ENCODE measurements at regions not wholly inside any gene's neighbourhood (a gene's known extent, or its start where the extent isn't known, plus 50 kb on each side); places are given as distances from the start of the nearest gene placed in this dataset.

GRCh38 chr3:25119682-25120081 lies 308.4 kb upstream of the RARB start:
- no peak for DNase-seq

- no peak for DNase-seq
Observed at GRCh38 chr3:25120665-25121064, 307.4 kb upstream of the RARB start.

- no peak for DNase-seq
Observed at GRCh38 chr3:25125201-25125600, 302.9 kb upstream of the RARB start.

GRCh38 chr3:25128735-25129134 lies 299.3 kb upstream of the RARB start:
- no peak for DNase-seq

GRCh38 chr3:25130724-25131520 lies 297.1 kb upstream of the RARB start:
- DNase-seq: no peak

- DNase-seq: no peak
Observed at GRCh38 chr3:25133588-25133987, 294.5 kb upstream of the RARB start.

GRCh38 chr3:25137606-25138005 lies 290.5 kb upstream of the RARB start:
- no peak for DNase-seq

- no peak for DNase-seq
Observed at GRCh38 chr3:25139267-25139666, 288.8 kb upstream of the RARB start.

- no peak for DNase-seq
Observed at GRCh38 chr3:25142609-25143355, 285.3 kb upstream of the RARB start.

- no peak for DNase-seq
Observed at GRCh38 chr3:25143356-25144025, 284.6 kb upstream of the RARB start.

GRCh38 chr3:25144430-25144829 lies 283.6 kb upstream of the RARB start:
- DNase-seq: no peak

- no peak for DNase-seq
Observed at GRCh38 chr3:25145176-25145575, 282.9 kb upstream of the RARB start.

GRCh38 chr3:25150199-25150598 lies 277.9 kb upstream of the RARB start:
- no peak for DNase-seq

- no peak for DNase-seq
Observed at GRCh38 chr3:25151281-25151902, 276.7 kb upstream of the RARB start.

GRCh38 chr3:25151903-25152295 lies 276.2 kb upstream of the RARB start:
- DNase-seq: no peak

GRCh38 chr3:25153136-25153535 lies 274.9 kb upstream of the RARB start:
- no peak for DNase-seq

- DNase-seq: no peak
Observed at GRCh38 chr3:25153561-25153960, 274.5 kb upstream of the RARB start.

- no peak for DNase-seq
Observed at GRCh38 chr3:25155652-25156471, 272.2 kb upstream of the RARB start.

- DNase-seq: no peak
Observed at GRCh38 chr3:25156626-25157025, 271.4 kb upstream of the RARB start.

GRCh38 chr3:25165306-25165705 lies 262.8 kb upstream of the RARB start:
- no peak for DNase-seq

- no peak for DNase-seq
Observed at GRCh38 chr3:25166016-25166415, 262.0 kb upstream of the RARB start.

GRCh38 chr3:25169151-25169550 lies 258.9 kb upstream of the RARB start:
- no peak for DNase-seq

GRCh38 chr3:25170021-25170420 lies 258.0 kb upstream of the RARB start:
- DNase-seq: no peak
